A549 (cell line): ENCODE measurements at regions not wholly inside any gene's neighbourhood (a gene's known extent, or its start where the extent isn't known, plus 50 kb on each side); places are given as distances from the start of the nearest gene placed in this dataset.

Experiments used
- ATAC-seq, 2 experiments: fragments of 200-7000 bp in 1 of 2; fragments of >200 bp in 1 of 2; cut with Nextera tagmentation in 1 of 2; cut with Tn5 transposase in 1 of 2; 3 replicates each; pipeline versions ENCODE4 v1.8.0 to v1.9.1; 2018 to 2020; ENCODE audit warnings: mild to moderate bottlenecking in 1 of 2, moderate library complexity in 1 of 2
- CTCF ChIA-PET: fragments of 300-600 bp; sonication (Branson Sonifier 250); formaldehyde crosslinking; extraction: SDS; loops from one replicate; lab custom pipeline; 2021; ENCODE audit warnings: antibody characterized with exemption, inconsistent platforms; lab: Yijun Ruan, JAX
- POLR2A ChIA-PET: fragments of 350-600 bp; formaldehyde crosslinking; extraction: SDS; loops from one replicate; lab custom pipeline; 2021; ENCODE audit warnings: antibody characterized with exemption, inconsistent platforms; lab: Yijun Ruan, JAX
- DNase-seq, 2 experiments: peaks; one replicate each; pipeline versions ENCODE4 v3.0.0 to v3.0.0-alpha.2; 2011 to 2016; ENCODE audit warnings: low read depth in 1 of 2, low spot score in 1 of 2
- FAIRE-seq: peaks from 2 replicates; lab custom pipeline; 2011; peaks lifted over from hg19 to GRCh38; lab: Jason Lieb, UNC
- H3K27ac ChIP-seq, 2 experiments: fragments of >200 bp; sonication (Bioruptor Twin); formaldehyde crosslinking; 3 replicates each; pipeline ENCODE4 v1.5.1; 2016 to 2017
- H3K4me1 ChIP-seq: fragments of >200 bp; sonication (Bioruptor Twin); formaldehyde crosslinking; 3 replicates; pipeline ENCODE4 v1.6.1; 2016
- H3K4me2 ChIP-seq: fragments of >200 bp; sonication (Bioruptor Twin); formaldehyde crosslinking; 3 replicates; pipeline ENCODE4 v1.6.1; 2016
- H3K4me3 ChIP-seq: fragments of >200 bp; sonication (Bioruptor Twin); formaldehyde crosslinking; 3 replicates; pipeline ENCODE4 v1.5.1; 2016
- H3K9me3 ChIP-seq: fragments of >200 bp; sonication (Bioruptor Twin); formaldehyde crosslinking; 3 replicates; pipeline ENCODE4 v1.6.1; 2016
- BHLHE40 ChIP-seq: IDR thresholded peaks from 2 replicates; pipeline ENCODE4 v1.6.1; 2012; ENCODE audit warnings: low read depth, low read length, inconsistent platforms
- CEBPB ChIP-seq, 2 experiments: fragments of >200 bp in 1 of 2; sonication (Bioruptor Twin) in 1 of 2; formaldehyde crosslinking in 1 of 2; IDR thresholded peaks; 2 replicates each; pipeline ENCODE4 v1.6.1; 2012 to 2016
- CHD2 ChIP-seq: fragments of 150-350 bp; IDR thresholded peaks from 2 replicates; pipeline ENCODE4 v1.6.1; 2014; ENCODE audit warnings: low read length; ENCODE audit not compliant: partially characterized antibody
- E2F6 ChIP-seq: IDR thresholded peaks from 2 replicates; pipeline ENCODE4 v1.6.1; 2012; ENCODE audit warnings: low read depth, borderline replicate concordance
- EHMT2 ChIP-seq: fragments of 200-600 bp; sonication (generic); IDR thresholded peaks from 2 replicates; pipeline ENCODE4 v1.6.1; 2016; ENCODE audit warnings: antibody characterized with exemption, low read depth, mild to moderate bottlenecking, moderate library complexity
- ESRRA ChIP-seq: fragments of 150-350 bp; IDR thresholded peaks from 2 replicates; pipeline ENCODE4 v1.6.1; 2014; ENCODE audit warnings: mild to moderate bottlenecking, low read length, borderline replicate concordance
- FOSB ChIP-seq: fragments of 250-450 bp; sonication (Bioruptor Pico); IDR thresholded peaks from 2 replicates; pipeline ENCODE4 v1.5.0; 2020; ENCODE audit warnings: mild to moderate bottlenecking, moderate library complexity
- FOXS1 ChIP-seq: fragments of 250-450 bp; sonication (Bioruptor Pico); IDR thresholded peaks from 2 replicates; pipeline ENCODE4 v1.5.0; 2020; ENCODE audit warnings: mild to moderate bottlenecking, moderate library complexity
- GATA3 ChIP-seq: IDR thresholded peaks from 2 replicates; pipeline ENCODE4 v1.6.1; 2012; ENCODE audit warnings: borderline replicate concordance
- HEYL ChIP-seq: fragments of 250-450 bp; sonication (Bioruptor Pico); IDR thresholded peaks from 2 replicates; pipeline ENCODE4 v1.8.0; 2021; ENCODE audit warnings: mild to moderate bottlenecking, moderate library complexity
- HOXA7 ChIP-seq: fragments of 250-450 bp; sonication (Bioruptor Pico); IDR thresholded peaks from 2 replicates; pipeline ENCODE4 v1.5.0; 2020; ENCODE audit warnings: mild to moderate bottlenecking, moderate library complexity
- HOXB13 ChIP-seq: fragments of 250-450 bp; sonication (Bioruptor Pico); IDR thresholded peaks from 2 replicates; pipeline ENCODE4 v1.5.0; 2020; ENCODE audit warnings: low read depth, mild to moderate bottlenecking, moderate library complexity
- MAX ChIP-seq: IDR thresholded peaks from 2 replicates; pipeline ENCODE4 v1.6.1; 2012
- PHF8 ChIP-seq: fragments of 200-600 bp; sonication (generic); IDR thresholded peaks from 2 replicates; pipeline ENCODE4 v1.6.1; 2016; ENCODE audit warnings: low read depth, mild to moderate bottlenecking, antibody characterized with exemption, moderate library complexity, borderline replicate concordance
- RCOR1 ChIP-seq: fragments of 150-350 bp; IDR thresholded peaks from 2 replicates; pipeline ENCODE4 v1.6.1; 2014; ENCODE audit warnings: antibody characterized with exemption, low read length, low read depth
- REST ChIP-seq: fragments of 200-600 bp; sonication (generic); IDR thresholded peaks from 2 replicates; pipeline ENCODE4 v1.6.1; 2016; ENCODE audit warnings: antibody characterized with exemption, mild to moderate bottlenecking, moderate library complexity
- SMC3 ChIP-seq: fragments of >200 bp; sonication (Bioruptor Twin); formaldehyde crosslinking; IDR thresholded peaks from 3 replicates; pipeline ENCODE4 v1.6.1; 2018; ENCODE audit warnings: inconsistent platforms
- TP53 ChIP-seq: fragments of 250-450 bp; sonication (Bioruptor Pico); IDR thresholded peaks from 2 replicates; pipeline ENCODE4 v1.5.0; 2021; ENCODE audit warnings: mild to moderate bottlenecking, moderate library complexity
- ZC3H11A ChIP-seq: fragments of 450-650 bp; IDR thresholded peaks from 2 replicates; pipeline ENCODE4 v1.6.1; 2014; ENCODE audit warnings: antibody characterized with exemption, mild to moderate bottlenecking
- WGBS: methylation state at CpG from one replicate; pipeline ENCODE4 v1.1.6; 2017; ENCODE audit errors: missing lambda C conversion rate; 5-methylcytosine and 5-hydroxymethylcytosine counted together

- TF ChIP-seq REST: no peak
- no peak for TF ChIP-seq EHMT2
- TF ChIP-seq ESRRA: no peak
- no peak for TF ChIP-seq HOXA7 (CRISPR knock-in tag)
- TF ChIP-seq CEBPB (IDR thresholded peaks at IDR 0.05): no peak
Measured at GRCh38 chr15:100729461-100729860, 127.1 kb downstream of the ASB7 start (continued).

GRCh38 chr15:100730129-100730528, 127.7 kb downstream of the ASB7 start:
- DNase-seq (no peak), ATAC-seq (no peak), FAIRE-seq (no peak)
- TF ChIP-seq RCOR1 (no peak), GATA3 (no peak)
- CTCF ChIA-PET: interaction anchor here (1.3 to 1.6 kb wide), 2 partner anchors 35 to 143 kb away, joined by 3 read pairs; no protein-coding TSS in a partner anchor
- Histone ChIP-seq H3K27ac (no peak overlapping the region), H3K9me3 (0 out of 3 replicates have a peak, but pooled peaks cover 5% of the 10 kb centered on the region), H3K4me1 (peaks cover 21% of the 10 kb centered on the region), H3K4me3 (no peak overlapping the region), H3K4me2 (no peak overlapping the region)
- POLR2A ChIA-PET: no interaction called here
- 83% methylated on average over 7 of the region's 7 CpGs for WGBS

- DNase-seq: no peak
- POLR2A ChIA-PET: no interaction called here
- FAIRE-seq: no peak
- WGBS: 87% methylated on average over 7 of the region's 7 CpGs
- no peak for TF ChIP-seq CHD2
- TF ChIP-seq HOXB13: no peak
- no peak for TF ChIP-seq FOXS1 (CRISPR knock-in tag)
- no peak for TF ChIP-seq REST
- TF ChIP-seq ZC3H11A: no peak
- no peak for TF ChIP-seq EHMT2
- TF ChIP-seq HEYL (CRISPR knock-in tag): no peak
- TF ChIP-seq TP53 (CRISPR knock-in tag): no peak
- TF ChIP-seq PHF8: no peak
- no peak for TF ChIP-seq RCOR1
- TF ChIP-seq CEBPB (IDR thresholded peaks at IDR 0.05): no peak
- no peak for TF ChIP-seq E2F6
- TF ChIP-seq MAX: no peak
- TF ChIP-seq FOSB (CRISPR knock-in tag): no peak
- no peak for TF ChIP-seq ESRRA
- TF ChIP-seq BHLHE40: no peak
- TF ChIP-seq SMC3: no peak
- TF ChIP-seq, all 56 proteins: peak for 0
- CTCF ChIA-PET: interaction anchor here (0.8 to 1.6 kb wide), 3 partner anchors 13 to 142 kb away, joined by 3 to 4 read pairs (median 4); no protein-coding TSS in a partner anchor
- Histone ChIP-seq H3K4me1 (peaks cover 19% of the 10 kb centered on the region), H3K4me2 (no peak overlapping the region), H3K9me3 (0 out of 3 replicates have a peak, but pooled peaks cover 5% of the 10 kb centered on the region), H3K4me3 (no peak overlapping the region), H3K27ac (0 out of 6 replicates have a peak overlapping the region, but pooled peaks of 1 of the 2 experiments have one; percentile 0)
- ATAC-seq: no peak
Measured at GRCh38 chr15:100730655-100731266, 128.4 kb downstream of the ASB7 start.
